ENCODE measurements at regions not wholly inside any gene's neighbourhood (a gene's known extent, or its start where the extent isn't known, plus 50 kb on each side); places are given as distances from the start of the nearest gene placed in this dataset.

DNA sequence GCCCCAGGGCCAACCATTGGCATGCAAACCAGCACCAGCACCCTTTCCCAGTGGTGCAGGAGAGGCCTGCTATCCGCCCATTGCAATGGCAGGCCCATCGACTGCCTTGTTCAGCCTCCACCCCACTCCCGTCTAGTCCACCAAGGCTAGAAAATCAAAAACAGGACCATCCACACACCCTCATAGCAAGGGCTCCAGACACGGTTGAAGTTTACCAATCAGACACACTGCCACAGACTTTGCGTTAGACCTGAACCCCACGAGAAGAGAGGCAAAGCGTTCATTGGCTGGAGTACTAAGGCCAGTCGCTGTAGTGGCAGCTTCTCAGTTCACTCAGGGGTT lies 95.3 kb upstream of the TEX51 start:
- TF ChIP-seq CTCF (IDR thresholded peaks at IDR 0.05) = no peak
- TF ChIP-seq EP300 (IDR thresholded peaks at IDR 0.05) = no peak
- TF ChIP-seq POLR2A (IDR thresholded peaks at IDR 0.05) = no peak
